SK-N-MC (cell line): ENCODE measurements at regions not wholly inside any gene's neighbourhood (a gene's known extent, or its start where the extent isn't known, plus 50 kb on each side); places are given as distances from the start of the nearest gene placed in this dataset.

Experiments used
- DNase-seq: peaks from one replicate; pipeline ENCODE4 v3.0.0-alpha.2; 2011; ENCODE audit warnings: low read depth, low spot score
- H3K27ac ChIP-seq: fragments of 200-600 bp; sonication (generic); 2 replicates; pipeline ENCODE4 v1.5.1; 2016; ENCODE audit warnings: mixed run types
- H3K36me3 ChIP-seq: fragments of 200-600 bp; sonication (generic); 2 replicates; pipeline ENCODE4 v1.6.1; 2017; ENCODE audit warnings: antibody characterized with exemption, low read length, mixed read lengths; ENCODE audit not compliant: insufficient read depth
- H3K4me3 ChIP-seq: fragments of 200-600 bp; sonication (generic); 2 replicates; pipeline ENCODE4 v1.5.1; 2016
- H3K9ac ChIP-seq: fragments of 200-600 bp; sonication (generic); 2 replicates; pipeline ENCODE4 v1.8.0; 2017; ENCODE audit warnings: mixed run types, mixed read lengths; ENCODE audit not compliant: insufficient read length
- H3K9me3 ChIP-seq: fragments of 200-600 bp; sonication (generic); 2 replicates; pipeline ENCODE4 v1.6.1; 2017; ENCODE audit warnings: low read depth, mild to moderate bottlenecking, antibody characterized with exemption, low read length, moderate library complexity, mixed read lengths
- EZH2 ChIP-seq: fragments of 200-600 bp; sonication (generic); IDR thresholded peaks from one replicate; pipeline ENCODE4 v1.6.1; 2017; ENCODE audit warnings: antibody characterized with exemption
- FOXP2 ChIP-seq: optimal IDR thresholded peaks from 2 replicates; pipeline ENCODE3; 2011; ENCODE audit warnings: mild to moderate bottlenecking, moderate library complexity; ENCODE audit not compliant: insufficient read depth; ENCODE audit errors: extremely low read length, control extremely low read depth
- POLR2AphosphoS5 ChIP-seq: IDR thresholded peaks from 2 replicates; pipeline ENCODE4 v1.6.1; 2012; ENCODE audit warnings: mild to moderate bottlenecking, low read depth, low read length, borderline replicate concordance

GRCh38 chr12:107235600-107235999, 142.3 kb upstream of the CRY1 start:
- Histone ChIP-seq H3K36me3 (no peaks in the 10 kb centered on the region), H3K4me3 (no peak overlapping the region), H3K27ac (no peak overlapping the region), H3K9me3 (no peaks in the 10 kb centered on the region), H3K9ac (no peak overlapping the region)
- DNase-seq: no peak
- TF ChIP-seq POLR2AphosphoS5: no peak
- TF ChIP-seq FOXP2: no peak
- no peak for TF ChIP-seq EZH2

- H3K9ac ChIP-seq: no peak overlapping the region
- DNase-seq: no peak
- TF ChIP-seq POLR2AphosphoS5: no peak
- no peak for TF ChIP-seq FOXP2
- no peak for TF ChIP-seq EZH2
- H3K9me3 ChIP-seq: no peaks in the 10 kb centered on the region
- no peak overlapping the region for H3K27ac ChIP-seq
- no peaks in the 10 kb centered on the region for H3K36me3 ChIP-seq
- H3K4me3 ChIP-seq: no peak overlapping the region
Measured at GRCh38 chr12:107236824-107237511, 143.6 kb upstream of the CRY1 start.

GRCh38 chr12:107238296-107238695, 144.9 kb upstream of the CRY1 start:
- no peak for TF ChIP-seq FOXP2
- no peak for TF ChIP-seq POLR2AphosphoS5
- no peak for TF ChIP-seq EZH2
- no peak overlapping the region for H3K27ac ChIP-seq
- H3K9me3 ChIP-seq: no peaks in the 10 kb centered on the region
- no peak overlapping the region for H3K9ac ChIP-seq
- H3K36me3 ChIP-seq: no peaks in the 10 kb centered on the region
- DNase-seq: no peak
- no peak overlapping the region for H3K4me3 ChIP-seq

- no peak overlapping the region for H3K27ac ChIP-seq
Measured at GRCh38 chr12:107241411-107241810, 148.1 kb upstream of the CRY1 start.

GRCh38 chr12:107242189-107242588, 148.8 kb upstream of the CRY1 start:
- Histone ChIP-seq H3K9me3 (no peaks in the 10 kb centered on the region), H3K9ac (no peak overlapping the region), H3K4me3 (no peak overlapping the region), H3K27ac (no peak overlapping the region), H3K36me3 (no peaks in the 10 kb centered on the region)
- DNase-seq: no peak
- TF ChIP-seq FOXP2 (no peak), EZH2 (no peak), POLR2AphosphoS5 (no peak)

More at GRCh38 chr12:107241411-107241810, 148.1 kb upstream of the CRY1 start:
- no peak overlapping the region for H3K4me3 ChIP-seq
- no peak overlapping the region for H3K9ac ChIP-seq
- no peaks in the 10 kb centered on the region for H3K36me3 ChIP-seq
- H3K9me3 ChIP-seq: no peaks in the 10 kb centered on the region
- TF ChIP-seq POLR2AphosphoS5: no peak
- no peak for TF ChIP-seq FOXP2
- no peak for TF ChIP-seq EZH2
- DNase-seq: no peak

GRCh38 chr12:107243341-107243740, 150.0 kb upstream of the CRY1 start:
- H3K27ac ChIP-seq: no peak overlapping the region
- DNase-seq: no peak
- H3K36me3 ChIP-seq: no peaks in the 10 kb centered on the region
- TF ChIP-seq FOXP2: no peak
- TF ChIP-seq EZH2: no peak
- TF ChIP-seq POLR2AphosphoS5: no peak
- no peak overlapping the region for H3K9ac ChIP-seq
- no peaks in the 10 kb centered on the region for H3K9me3 ChIP-seq
- H3K4me3 ChIP-seq: no peak overlapping the region

- Histone ChIP-seq H3K27ac (no peak overlapping the region), H3K9me3 (no peaks in the 10 kb centered on the region), H3K36me3 (no peaks in the 10 kb centered on the region), H3K4me3 (no peak overlapping the region), H3K9ac (no peak overlapping the region)
- TF ChIP-seq EZH2 (no peak), FOXP2 (no peak), POLR2AphosphoS5 (no peak)
- no peak for DNase-seq
Measured at GRCh38 chr12:107244584-107244983, 151.2 kb upstream of the CRY1 start.

GRCh38 chr12:107247650-107248049, 154.3 kb upstream of the CRY1 start:
- no peak overlapping the region for H3K27ac ChIP-seq
- TF ChIP-seq EZH2: no peak
- TF ChIP-seq POLR2AphosphoS5: no peak
- TF ChIP-seq FOXP2: no peak
- H3K4me3 ChIP-seq: no peak overlapping the region
- no peak overlapping the region for H3K9ac ChIP-seq
- no peaks in the 10 kb centered on the region for H3K9me3 ChIP-seq
- no peaks in the 10 kb centered on the region for H3K36me3 ChIP-seq
- no peak for DNase-seq

- Histone ChIP-seq H3K9ac (no peak overlapping the region), H3K27ac (no peak overlapping the region), H3K36me3 (no peaks in the 10 kb centered on the region), H3K4me3 (no peak overlapping the region), H3K9me3 (no peaks in the 10 kb centered on the region)
- DNase-seq: no peak
- no peak for TF ChIP-seq EZH2
- no peak for TF ChIP-seq POLR2AphosphoS5
- no peak for TF ChIP-seq FOXP2
Measured at GRCh38 chr12:107248187-107248586, 154.8 kb upstream of the CRY1 start.
